SK-N-SH treated with all-trans-retinoic acid at 6 μM for 48 hours (cell line): ENCODE measurements at regions not wholly inside any gene's neighbourhood (a gene's known extent, or its start where the extent isn't known, plus 50 kb on each side); places are given as distances from the start of the nearest gene placed in this dataset.

Experiments
- ATAC-seq: fragments of 200-7000 bp; cut with Tn5 transposase; 3 replicates; pipeline ENCODE4 v1.9.1; 2020; ENCODE audit warnings: mild to moderate bottlenecking, moderate library complexity
- ARNTL ChIP-seq: fragments of 450-650 bp; formaldehyde crosslinking; IDR thresholded peaks from 2 replicates; pipeline ENCODE4 v1.5.0; 2020; ENCODE audit warnings: low read depth, mild to moderate bottlenecking, moderate library complexity, borderline replicate concordance
- BACH2 ChIP-seq: fragments of 250-450 bp; sonication (Bioruptor Pico); IDR thresholded peaks from 2 replicates; pipeline ENCODE4 v1.9.0; 2021; ENCODE audit warnings: mild to moderate bottlenecking, borderline replicate concordance
- CSDC2 ChIP-seq: fragments of 250-450 bp; sonication (Bioruptor Pico); IDR thresholded peaks from 2 replicates; pipeline ENCODE4 v1.5.0; 2020; ENCODE audit warnings: mild to moderate bottlenecking, moderate library complexity
- CSRNP3 ChIP-seq: fragments of 250-450 bp; sonication (Bioruptor Pico); IDR thresholded peaks from 2 replicates; pipeline ENCODE4 v1.5.1; 2021; ENCODE audit warnings: mild to moderate bottlenecking, moderate library complexity
- ESRRG ChIP-seq: fragments of 250-450 bp; sonication (Bioruptor Pico); IDR thresholded peaks from 2 replicates; pipeline ENCODE4 v1.6.1; 2021; ENCODE audit warnings: mild to moderate bottlenecking
- GLIS3 ChIP-seq: fragments of 250-450 bp; sonication (Bioruptor Pico); IDR thresholded peaks from 2 replicates; pipeline ENCODE4 v1.5.0; 2020; ENCODE audit warnings: mild to moderate bottlenecking, moderate library complexity
- ISL1 ChIP-seq: fragments of 250-450 bp; sonication (Bioruptor Pico); IDR thresholded peaks from 2 replicates; pipeline ENCODE4 v2.1.2; 2022; ENCODE audit warnings: mild to moderate bottlenecking, moderate library complexity
- PATZ1 ChIP-seq: fragments of 250-450 bp; sonication (Bioruptor Pico); IDR thresholded peaks from 2 replicates; pipeline ENCODE4 v1.8.0; 2020; ENCODE audit warnings: mild to moderate bottlenecking, moderate library complexity, borderline replicate concordance
- POU6F1 ChIP-seq: fragments of 250-450 bp; sonication (Bioruptor Pico); IDR thresholded peaks from 2 replicates; pipeline ENCODE4 v1.8.0; 2021; ENCODE audit warnings: low read depth, mild to moderate bottlenecking, moderate library complexity, borderline replicate concordance
- PPARA ChIP-seq: fragments of 250-450 bp; sonication (Bioruptor Pico); IDR thresholded peaks from 2 replicates; pipeline ENCODE4 v1.5.0; 2020; ENCODE audit warnings: mild to moderate bottlenecking, borderline replicate concordance
- SNAI2 ChIP-seq: fragments of 250-450 bp; sonication (Bioruptor Pico); IDR thresholded peaks from 2 replicates; pipeline ENCODE4 v1.5.0; 2020; ENCODE audit warnings: mild to moderate bottlenecking, moderate library complexity
- TCF4 ChIP-seq: fragments of 250-450 bp; sonication (Bioruptor Pico); IDR thresholded peaks from 2 replicates; pipeline ENCODE4 v1.8.0; 2021; ENCODE audit warnings: mild to moderate bottlenecking, moderate library complexity, borderline replicate concordance
- TOX ChIP-seq: fragments of 250-450 bp; sonication (Bioruptor Pico); IDR thresholded peaks from 2 replicates; pipeline ENCODE4 v1.8.0; 2021; ENCODE audit warnings: mild to moderate bottlenecking, moderate library complexity, borderline replicate concordance
- ZC3H10 ChIP-seq: fragments of 250-450 bp; sonication (Bioruptor Pico); IDR thresholded peaks from 2 replicates; pipeline ENCODE4 v1.5.1; 2021; ENCODE audit warnings: mild to moderate bottlenecking, moderate library complexity
- ZFP3 ChIP-seq: fragments of 250-450 bp; sonication (Bioruptor Pico); IDR thresholded peaks from 2 replicates; pipeline ENCODE4 v1.5.0; 2020; ENCODE audit warnings: mild to moderate bottlenecking, moderate library complexity
- ZFP30 ChIP-seq: fragments of 450-650 bp; formaldehyde crosslinking; IDR thresholded peaks from 2 replicates; pipeline ENCODE4 v1.5.0; 2022; ENCODE audit warnings: mild to moderate bottlenecking, moderate library complexity
- ZNF565 ChIP-seq: fragments of 450-650 bp; formaldehyde crosslinking; conservative IDR thresholded peaks from 2 replicates; pipeline ENCODE4 v1.5.0; 2020; ENCODE audit warnings: low read depth, mild to moderate bottlenecking, moderate library complexity
- ZNF70 ChIP-seq: fragments of 450-650 bp; formaldehyde crosslinking; IDR thresholded peaks from 2 replicates; pipeline ENCODE4 v1.5.0; 2020; ENCODE audit warnings: mild to moderate bottlenecking, moderate library complexity
- ZNF8 ChIP-seq: fragments of 450-650 bp; formaldehyde crosslinking; IDR thresholded peaks from 2 replicates; pipeline ENCODE4 v1.5.0; 2020; ENCODE audit warnings: mild to moderate bottlenecking, moderate library complexity
- TF ChIP-seq, protein P1 (sequence below): fragments of 250-450 bp; sonication (Bioruptor Pico); IDR thresholded peaks from 2 replicates; pipeline ENCODE4 v1.5.1; 2020; ENCODE audit warnings: low read depth, mild to moderate bottlenecking, moderate library complexity
- TF ChIP-seq, protein P2 (sequence below): fragments of 250-450 bp; sonication (Bioruptor Pico); IDR thresholded peaks from 2 replicates; pipeline ENCODE4 v1.5.0; 2020; ENCODE audit warnings: mild to moderate bottlenecking, moderate library complexity

GRCh38 chr3:153740109-153740508 lies 381.1 kb upstream of the ARHGEF26 start:
- TF ChIP-seq ZFP3 (CRISPR knock-in tag) (no peak), TCF4 (CRISPR knock-in tag) (no peak), CSDC2 (CRISPR knock-in tag) (no peak), BACH2 (CRISPR knock-in tag) (no peak), PATZ1 (CRISPR knock-in tag) (no peak), SNAI2 (no peak), GLIS3 (CRISPR knock-in tag) (no peak), ZFP30 (CRISPR knock-in tag) (no peak), ZNF70 (CRISPR knock-in tag) (no peak), PPARA (no peak), ZNF8 (CRISPR knock-in tag) (no peak), ZNF565 (no peak), ESRRG (CRISPR knock-in tag) (no peak), TOX (CRISPR knock-in tag) (no peak), POU6F1 (CRISPR knock-in tag) (no peak), CSRNP3 (CRISPR knock-in tag) (no peak), ISL1 (CRISPR knock-in tag) (no peak)
- TF ChIP-seq, protein P1, sequence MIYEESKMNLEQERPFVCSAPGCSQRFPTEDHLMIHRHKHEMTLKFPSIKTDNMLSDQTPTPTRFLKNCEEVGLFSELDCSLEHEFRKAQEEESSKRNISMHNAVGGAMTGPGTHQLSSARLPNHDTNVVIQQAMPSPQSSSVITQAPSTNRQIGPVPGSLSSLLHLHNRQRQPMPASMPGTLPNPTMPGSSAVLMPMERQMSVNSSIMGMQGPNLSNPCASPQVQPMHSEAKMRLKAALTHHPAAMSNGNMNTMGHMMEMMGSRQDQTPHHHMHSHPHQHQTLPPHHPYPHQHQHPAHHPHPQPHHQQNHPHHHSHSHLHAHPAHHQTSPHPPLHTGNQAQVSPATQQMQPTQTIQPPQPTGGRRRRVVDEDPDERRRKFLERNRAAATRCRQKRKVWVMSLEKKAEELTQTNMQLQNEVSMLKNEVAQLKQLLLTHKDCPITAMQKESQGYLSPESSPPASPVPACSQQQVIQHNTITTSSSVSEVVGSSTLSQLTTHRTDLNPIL (CRISPR knock-in tag): no peak
- TF ChIP-seq, protein P2, sequence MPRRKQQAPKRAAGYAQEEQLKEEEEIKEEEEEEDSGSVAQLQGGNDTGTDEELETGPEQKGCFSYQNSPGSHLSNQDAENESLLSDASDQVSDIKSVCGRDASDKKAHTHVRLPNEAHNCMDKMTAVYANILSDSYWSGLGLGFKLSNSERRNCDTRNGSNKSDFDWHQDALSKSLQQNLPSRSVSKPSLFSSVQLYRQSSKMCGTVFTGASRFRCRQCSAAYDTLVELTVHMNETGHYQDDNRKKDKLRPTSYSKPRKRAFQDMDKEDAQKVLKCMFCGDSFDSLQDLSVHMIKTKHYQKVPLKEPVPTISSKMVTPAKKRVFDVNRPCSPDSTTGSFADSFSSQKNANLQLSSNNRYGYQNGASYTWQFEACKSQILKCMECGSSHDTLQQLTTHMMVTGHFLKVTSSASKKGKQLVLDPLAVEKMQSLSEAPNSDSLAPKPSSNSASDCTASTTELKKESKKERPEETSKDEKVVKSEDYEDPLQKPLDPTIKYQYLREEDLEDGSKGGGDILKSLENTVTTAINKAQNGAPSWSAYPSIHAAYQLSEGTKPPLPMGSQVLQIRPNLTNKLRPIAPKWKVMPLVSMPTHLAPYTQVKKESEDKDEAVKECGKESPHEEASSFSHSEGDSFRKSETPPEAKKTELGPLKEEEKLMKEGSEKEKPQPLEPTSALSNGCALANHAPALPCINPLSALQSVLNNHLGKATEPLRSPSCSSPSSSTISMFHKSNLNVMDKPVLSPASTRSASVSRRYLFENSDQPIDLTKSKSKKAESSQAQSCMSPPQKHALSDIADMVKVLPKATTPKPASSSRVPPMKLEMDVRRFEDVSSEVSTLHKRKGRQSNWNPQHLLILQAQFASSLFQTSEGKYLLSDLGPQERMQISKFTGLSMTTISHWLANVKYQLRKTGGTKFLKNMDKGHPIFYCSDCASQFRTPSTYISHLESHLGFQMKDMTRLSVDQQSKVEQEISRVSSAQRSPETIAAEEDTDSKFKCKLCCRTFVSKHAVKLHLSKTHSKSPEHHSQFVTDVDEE (CRISPR knock-in tag): no peak
- TF ChIP-seq, all 23 proteins: peak for 0
- no peak for ATAC-seq

- peak; percentile 50; the same call in 1 of the 3 replicates for ATAC-seq
- TF ChIP-seq ZNF8 (CRISPR knock-in tag) (no peak), POU6F1 (CRISPR knock-in tag) (no peak), ZFP3 (CRISPR knock-in tag) (no peak), GLIS3 (CRISPR knock-in tag) (no peak), ARNTL (CRISPR knock-in tag) (no peak), ZFP30 (CRISPR knock-in tag) (no peak), TCF4 (CRISPR knock-in tag) (no peak), TOX (CRISPR knock-in tag) (no peak), BACH2 (CRISPR knock-in tag) (no peak), CSRNP3 (CRISPR knock-in tag) (no peak), CSDC2 (CRISPR knock-in tag) (no peak), SNAI2 (no peak), ZNF70 (CRISPR knock-in tag) (no peak), ZNF565 (no peak), ZC3H10 (CRISPR knock-in tag) (no peak), PPARA (no peak)
- TF ChIP-seq, protein P2 (CRISPR knock-in tag): no peak
Observed at GRCh38 chr3:153744889-153745288, 376.3 kb upstream of the ARHGEF26 start.
